Mesodermal cell (in vitro differentiated cells): ENCODE measurements at regions not wholly inside any gene's neighbourhood (a gene's known extent, or its start where the extent isn't known, plus 50 kb on each side); places are given as distances from the start of the nearest gene placed in this dataset.
"Not testable (repeated sequence)": the region's sequence is repeated elsewhere in the genome, so short reads cannot be mapped to it uniquely, and the experiment has no call there.

Experiments
- H3K27ac ChIP-seq: 2 replicates; pipeline ENCODE4 v1.7.0; 2013; ENCODE audit warnings: mild to moderate bottlenecking, low read depth, low read length, moderate library complexity; ENCODE audit not compliant: severe bottlenecking
- H3K36me3 ChIP-seq: 2 replicates; pipeline ENCODE4 v1.7.1; 2013; ENCODE audit warnings: mild to moderate bottlenecking, low read length, moderate library complexity; ENCODE audit not compliant: control insufficient read depth, insufficient read depth
- H3K4me1 ChIP-seq: one replicate; pipeline ENCODE4 v1.7.1; 2013; ENCODE audit warnings: mild to moderate bottlenecking, low read length; ENCODE audit not compliant: insufficient read depth, control insufficient read depth, poor library complexity, severe bottlenecking
- H3K4me3 ChIP-seq: 2 replicates; pipeline ENCODE4 v1.7.0; 2013; ENCODE audit warnings: low read length, control low read depth, mild to moderate bottlenecking; ENCODE audit not compliant: insufficient read depth, poor library complexity, severe bottlenecking; ENCODE audit errors: extremely low read depth
- H3K9me3 ChIP-seq: 2 replicates; pipeline ENCODE4 v1.7.1; 2013; ENCODE audit warnings: mild to moderate bottlenecking, low read length, moderate library complexity; ENCODE audit not compliant: control insufficient read depth
- WGBS, 2 experiments: methylation state at CpG; one replicate each; pipeline ENCODE4 v1.1.5; 2013; ENCODE audit warnings: missing lambda C conversion rate in 2 of 2; ENCODE audit not compliant: insufficient coverage in 2 of 2; 5-methylcytosine and 5-hydroxymethylcytosine counted together

- H3K4me3 ChIP-seq, H3K4me1 ChIP-seq, H3K27ac ChIP-seq, H3K36me3 ChIP-seq: not testable (repeated sequence)
- 46 to 63% methylated on average over 2 to 3 of the region's 4 CpGs for WGBS, 2 experiments
- peaks cover 47% of the 10 kb centered on the region for H3K9me3 ChIP-seq
These were observed 134.0 kb upstream of the FOXD4L5 start for GRCh38 chr9:65418966-65419365.

DNA sequence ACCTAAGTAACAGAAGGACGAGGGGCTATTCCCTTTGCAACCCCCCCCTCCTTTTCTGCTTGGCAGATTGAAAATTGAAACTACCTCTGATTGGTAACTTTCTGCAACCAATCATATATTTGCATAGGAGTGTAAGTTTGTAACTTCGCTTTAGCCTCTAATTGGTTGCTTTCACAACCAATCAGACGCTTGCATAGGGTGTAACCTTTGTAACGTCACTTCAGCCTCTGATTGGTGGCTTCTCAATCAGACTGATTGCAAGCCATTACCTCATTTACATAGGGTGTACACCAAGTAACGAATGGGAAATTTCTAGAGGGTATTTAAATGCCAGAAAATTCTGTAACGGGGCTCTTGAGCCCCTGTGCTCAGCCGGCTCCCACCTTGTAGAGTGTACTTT, 131.9 kb upstream of the FOXD4L5 start:
- not testable (repeated sequence) for H3K27ac ChIP-seq, H3K36me3 ChIP-seq, H3K4me3 ChIP-seq, H3K4me1 ChIP-seq
- H3K9me3 ChIP-seq, result peaks cover 45% of the 10 kb centered on the region
- 62 to 74% methylated on average over 5 to 6 of the region's 7 CpGs for WGBS, 2 experiments

DNA sequence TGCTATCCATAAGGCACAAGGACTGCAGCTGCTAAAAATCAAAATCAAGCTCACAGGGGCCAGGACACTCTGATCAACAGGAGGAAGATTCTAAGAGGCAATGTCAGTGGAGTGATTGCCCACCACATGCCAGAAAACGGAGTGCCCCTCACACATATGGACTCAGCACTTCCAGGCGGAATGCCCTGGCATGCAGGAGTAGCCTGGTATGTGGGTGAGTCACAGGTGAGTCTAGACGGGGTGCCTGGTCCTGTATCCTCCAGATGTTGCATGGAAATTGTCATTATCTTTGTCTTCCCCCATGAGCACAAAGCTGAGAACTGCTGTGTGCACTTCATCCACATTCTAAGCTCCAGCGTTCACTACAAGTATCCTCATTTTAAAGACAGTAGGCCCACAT, 129.2 kb upstream of the FOXD4L5 start:
- WGBS, 2 experiments, result 24 to 49% methylated on average over 2 to 4 of the region's 4 CpGs
- not testable (repeated sequence) for H3K4me3 ChIP-seq, H3K36me3 ChIP-seq, H3K27ac ChIP-seq, H3K4me1 ChIP-seq
- peaks cover 65% of the 10 kb centered on the region for H3K9me3 ChIP-seq

GRCh38 chr9:65413371-65413770, 128.4 kb upstream of the FOXD4L5 start:
- H3K4me3 ChIP-seq, H3K4me1 ChIP-seq, H3K27ac ChIP-seq, H3K36me3 ChIP-seq: not testable (repeated sequence)
- WGBS, 2 experiments, result 65 to 79% methylated on average over 3 of the region's 5 CpGs
- peaks cover 65% of the 10 kb centered on the region for H3K9me3 ChIP-seq

GRCh38 chr9:65411901-65412300, 126.9 kb upstream of the FOXD4L5 start:
- WGBS, 2 experiments, result 69 to 87% methylated on average over 3 to 7 of the region's 8 CpGs
- no peaks in the 10 kb centered on the region for H3K36me3 ChIP-seq
- no peak overlapping the region for H3K4me3 ChIP-seq
- H3K27ac ChIP-seq, result no peak overlapping the region
- H3K4me1 ChIP-seq, result no peaks in the 10 kb centered on the region
- H3K9me3 ChIP-seq, result peaks cover 59% of the 10 kb centered on the region

DNA sequence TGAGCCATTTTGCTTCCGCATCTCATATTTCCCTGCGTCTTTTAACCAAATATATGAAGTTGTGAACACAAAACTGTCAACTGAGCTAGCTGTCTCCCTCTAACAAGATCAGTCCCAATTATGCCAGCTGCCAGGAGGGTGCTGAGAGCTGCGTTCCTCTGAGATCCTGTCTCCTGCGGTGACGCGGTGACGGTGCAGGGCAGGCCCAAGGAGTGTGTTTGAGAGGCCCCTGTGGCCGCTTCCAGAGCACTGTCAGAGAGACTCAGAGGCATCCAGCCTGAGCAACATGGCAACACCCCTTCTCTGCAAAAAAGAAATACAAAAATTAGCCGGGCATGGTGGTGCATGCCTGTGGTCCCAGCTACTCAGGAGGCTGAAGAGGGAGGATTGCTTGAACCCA, 126.3 kb upstream of the FOXD4L5 start:
- Histone ChIP-seq H3K9me3 (peaks cover 54% of the 10 kb centered on the region), H3K4me3 (no peak overlapping the region), H3K4me1 (no peaks in the 10 kb centered on the region), H3K36me3 (no peaks in the 10 kb centered on the region), H3K27ac (no peak overlapping the region)
- WGBS, 2 experiments, result 69 to 85% methylated on average over 6 to 9 of the region's 9 CpGs

DNA sequence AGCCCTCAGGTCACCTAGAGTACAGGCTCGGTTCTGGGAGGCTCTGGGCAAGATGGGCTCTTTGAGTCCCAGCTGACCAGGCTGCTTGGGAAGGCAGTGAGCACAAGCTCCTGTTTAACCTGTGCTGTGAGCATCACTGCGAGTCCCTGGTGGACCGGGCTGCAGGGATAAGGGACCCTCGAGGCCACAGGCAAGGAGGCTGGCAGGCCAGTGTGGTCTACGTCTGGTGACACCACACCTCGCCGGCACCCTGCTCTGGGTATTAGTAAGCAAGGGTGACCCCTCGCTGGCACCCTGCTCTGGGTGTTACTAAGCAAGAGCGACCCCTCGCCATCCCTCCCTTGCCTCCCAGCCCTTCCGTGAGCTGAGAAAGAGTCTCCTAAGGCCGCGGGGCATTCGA, 125.9 kb upstream of the FOXD4L5 start:
- no peaks in the 10 kb centered on the region for H3K36me3 ChIP-seq
- peaks cover 52% of the 10 kb centered on the region for H3K9me3 ChIP-seq
- H3K27ac ChIP-seq, result no peak overlapping the region
- no peaks in the 10 kb centered on the region for H3K4me1 ChIP-seq
- WGBS, 2 experiments, result 73 to 83% methylated on average over 12 to 13 of the region's 14 CpGs
- no peak overlapping the region for H3K4me3 ChIP-seq

GRCh38 chr9:65409471-65409980, 124.5 kb upstream of the FOXD4L5 start:
- Histone ChIP-seq H3K4me3 (no peak overlapping the region), H3K36me3 (no peaks in the 10 kb centered on the region), H3K9me3 (peaks cover 51% of the 10 kb centered on the region), H3K27ac (no peak overlapping the region), H3K4me1 (no peaks in the 10 kb centered on the region)
- 82% methylated on average over 11 to 14 of the region's 14 CpGs for WGBS, 2 experiments

DNA sequence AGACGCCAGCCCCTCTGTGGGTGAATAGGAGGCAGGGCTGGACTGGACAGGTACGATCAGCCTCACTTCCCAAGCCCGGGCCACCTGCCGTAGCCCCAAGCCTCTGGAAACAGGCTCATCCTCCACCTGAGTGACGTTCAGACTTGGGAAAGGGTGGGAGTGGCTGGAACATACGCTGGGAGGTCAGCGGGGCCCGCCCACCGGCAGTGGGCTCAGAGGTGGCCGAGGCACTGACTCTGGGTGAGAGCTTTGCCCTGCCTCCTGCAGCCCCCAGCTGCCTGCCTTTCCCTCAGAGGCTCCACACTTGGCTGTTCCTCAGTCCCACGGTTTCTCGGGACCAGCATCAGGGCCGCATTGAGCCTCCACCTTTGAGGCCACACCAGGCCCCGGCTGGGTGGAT, 123.8 kb upstream of the FOXD4L5 start:
- not testable (repeated sequence) for H3K27ac ChIP-seq, H3K36me3 ChIP-seq, H3K4me1 ChIP-seq, H3K4me3 ChIP-seq
- 78 to 80% methylated on average over 11 to 13 of the region's 14 CpGs for WGBS, 2 experiments
- peaks cover 49% of the 10 kb centered on the region for H3K9me3 ChIP-seq

- H3K4me1 ChIP-seq, H3K36me3 ChIP-seq, H3K4me3 ChIP-seq, H3K27ac ChIP-seq: not testable (repeated sequence)
- WGBS, 2 experiments, result 83 to 96% methylated on average over 6 to 7 of the region's 10 CpGs
- H3K9me3 ChIP-seq, result peaks cover 49% of the 10 kb centered on the region
These were observed 121.6 kb upstream of the FOXD4L5 start for GRCh38 chr9:65406625-65407024.

- 70 to 78% methylated on average over 9 to 11 of the region's 11 CpGs for WGBS, 2 experiments
These were observed 120.8 kb upstream of the FOXD4L5 start for GRCh38 chr9:65405766-65406165.

More at GRCh38 chr9:65405766-65406165, 120.8 kb upstream of the FOXD4L5 start:
- H3K9me3 ChIP-seq, result peaks cover 42% of the 10 kb centered on the region
- H3K27ac ChIP-seq, H3K36me3 ChIP-seq, H3K4me1 ChIP-seq, H3K4me3 ChIP-seq: not testable (repeated sequence)
